GM18858 (cell line): ENCODE measurements at regions not wholly inside any gene's neighbourhood (a gene's known extent, or its start where the extent isn't known, plus 50 kb on each side); places are given as distances from the start of the nearest gene placed in this dataset.
"Not testable (repeated sequence)": the region's sequence is repeated elsewhere in the genome, so short reads cannot be mapped to it uniquely, and the experiment has no call there.

Experiments used
- ATAC-seq: cut with Tn5 transposase; IDR thresholded peaks from one replicate; pipeline ENCODE4 v1.9.1; 2021; ENCODE audit not compliant: unreplicated experiment

DNA sequence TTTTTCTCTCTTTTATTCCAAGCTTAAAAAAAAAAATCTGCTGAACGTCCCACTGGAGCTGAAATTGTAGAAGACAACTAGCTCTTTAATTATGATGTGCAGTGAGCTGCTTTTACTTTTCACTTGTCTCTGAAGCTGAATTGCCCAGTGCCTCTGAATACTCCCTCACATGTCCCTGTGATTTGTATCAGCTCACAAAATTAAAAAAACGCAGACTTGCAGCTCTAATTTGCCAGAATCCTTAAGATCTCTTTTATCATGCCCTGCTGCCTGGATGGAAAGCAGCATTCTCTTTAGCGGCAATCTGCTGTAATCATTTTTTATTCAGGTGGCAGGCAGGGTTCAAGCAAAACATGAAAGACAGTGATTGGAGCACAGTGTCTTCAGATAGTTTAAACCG is 443.8 kb upstream of the SPTLC3 start:
- ATAC-seq, result no peak

DNA sequence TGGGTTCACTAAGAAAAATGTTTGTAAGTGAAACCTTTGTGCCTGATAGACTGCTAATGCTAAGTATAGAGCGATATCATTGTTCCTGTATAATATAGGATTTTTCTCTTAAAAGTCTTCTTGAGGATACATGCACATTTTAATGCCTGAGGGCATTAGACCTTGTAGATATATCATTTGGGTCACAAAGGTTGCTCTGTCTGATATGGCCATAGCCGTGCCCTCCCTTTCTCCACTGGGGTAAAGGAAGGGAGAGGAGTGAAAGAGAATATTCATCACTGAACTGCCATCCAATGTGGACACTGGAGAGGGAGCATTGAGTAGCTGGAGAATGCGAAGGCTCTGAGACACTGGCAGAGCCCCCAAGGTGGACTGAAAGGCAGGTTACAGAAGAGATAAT is 442.2 kb upstream of the SPTLC3 start:
- ATAC-seq, result no peak

DNA sequence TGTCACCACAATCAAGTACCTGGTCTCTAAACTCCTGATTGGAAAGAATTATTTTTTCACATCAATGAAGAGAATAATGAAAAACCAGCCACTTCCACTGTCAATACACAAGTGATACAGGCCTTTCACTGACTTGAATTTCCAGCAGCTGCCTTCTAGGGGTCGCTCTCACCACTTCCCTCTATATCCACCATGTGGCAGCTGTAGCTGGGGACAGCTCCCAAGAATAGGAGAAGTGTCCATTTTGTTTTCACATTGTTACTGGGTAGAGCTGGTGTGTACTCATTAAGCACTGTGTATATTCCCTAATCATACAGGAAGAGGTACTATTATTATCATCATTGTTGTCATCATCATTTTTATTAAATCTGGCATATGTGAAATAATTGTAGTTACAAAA is 438.4 kb upstream of the SPTLC3 start:
- ATAC-seq, result no peak

DNA sequence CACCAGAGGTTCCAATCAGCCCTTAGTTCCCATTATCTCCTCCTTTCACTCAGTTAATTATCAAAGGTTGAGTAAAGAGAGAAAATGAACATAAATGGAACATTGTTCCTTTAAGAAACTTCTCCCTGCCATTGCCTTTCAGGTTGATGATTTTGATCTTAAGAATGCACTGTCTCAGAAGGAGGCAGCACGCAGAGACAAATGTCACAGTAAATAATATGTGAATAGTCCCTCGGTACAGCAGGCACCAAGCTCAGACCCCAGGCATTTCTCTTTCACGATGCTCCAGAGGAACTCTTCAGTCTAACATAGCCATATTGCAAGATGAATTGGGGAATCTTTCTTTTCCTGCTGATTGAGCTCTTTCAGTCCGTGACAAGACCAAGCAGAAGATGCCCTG is 435.3 kb upstream of the SPTLC3 start:
- ATAC-seq, result no peak

DNA sequence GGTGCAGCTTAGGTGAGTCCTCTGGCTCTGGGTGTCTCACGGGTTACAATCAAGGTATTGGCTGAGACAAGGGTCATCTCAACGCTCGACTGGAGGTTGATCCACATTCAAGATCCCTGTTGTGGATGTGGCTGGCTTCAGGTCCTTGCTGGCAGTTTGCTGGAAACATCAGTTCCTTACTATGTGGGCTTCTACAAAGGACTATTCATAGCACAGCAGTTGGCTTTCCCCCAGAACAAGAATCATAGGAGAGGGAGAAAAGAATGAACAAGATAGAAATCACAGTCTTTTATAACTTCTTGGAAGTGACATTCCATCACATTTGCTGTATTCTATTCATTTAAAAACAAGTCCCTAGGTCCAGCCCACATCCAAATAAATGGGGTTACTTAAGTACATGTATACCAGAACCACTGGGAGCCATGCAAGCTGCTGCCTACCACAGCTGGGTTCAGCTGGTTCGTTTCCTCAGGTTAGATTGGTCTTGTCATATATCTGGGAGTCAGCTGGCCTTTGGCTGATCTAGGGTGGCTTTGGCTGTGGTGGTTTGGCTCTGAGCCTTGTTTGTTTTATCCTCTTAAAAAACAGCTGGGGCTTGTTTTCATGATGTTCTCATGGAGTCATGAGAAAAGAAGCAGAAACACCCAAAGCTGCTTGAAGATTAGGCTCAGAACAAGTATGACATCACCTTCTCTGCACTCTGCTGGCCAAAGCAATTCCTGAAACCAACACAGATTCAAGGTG is 433.2 kb upstream of the SPTLC3 start:
- no peak for ATAC-seq

DNA sequence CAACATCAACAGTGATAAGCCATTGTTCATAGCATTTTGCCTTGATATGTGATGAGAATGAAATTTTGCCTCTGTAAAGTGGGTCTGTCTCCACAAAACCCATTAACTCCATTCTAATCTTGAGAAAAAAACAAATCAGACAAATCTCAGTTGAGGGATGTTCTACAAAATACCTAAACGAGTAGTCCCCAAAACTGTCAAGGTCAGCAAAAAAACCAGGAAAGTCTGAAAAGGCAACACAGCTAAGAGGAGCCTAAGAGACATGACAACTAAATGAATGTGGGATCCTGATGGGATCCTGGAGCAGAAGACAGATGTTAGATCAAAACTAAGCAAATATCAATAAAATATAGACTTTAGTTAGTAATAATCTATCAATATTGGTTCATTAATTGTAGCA is 431.6 kb upstream of the SPTLC3 start:
- ATAC-seq, result no peak

DNA sequence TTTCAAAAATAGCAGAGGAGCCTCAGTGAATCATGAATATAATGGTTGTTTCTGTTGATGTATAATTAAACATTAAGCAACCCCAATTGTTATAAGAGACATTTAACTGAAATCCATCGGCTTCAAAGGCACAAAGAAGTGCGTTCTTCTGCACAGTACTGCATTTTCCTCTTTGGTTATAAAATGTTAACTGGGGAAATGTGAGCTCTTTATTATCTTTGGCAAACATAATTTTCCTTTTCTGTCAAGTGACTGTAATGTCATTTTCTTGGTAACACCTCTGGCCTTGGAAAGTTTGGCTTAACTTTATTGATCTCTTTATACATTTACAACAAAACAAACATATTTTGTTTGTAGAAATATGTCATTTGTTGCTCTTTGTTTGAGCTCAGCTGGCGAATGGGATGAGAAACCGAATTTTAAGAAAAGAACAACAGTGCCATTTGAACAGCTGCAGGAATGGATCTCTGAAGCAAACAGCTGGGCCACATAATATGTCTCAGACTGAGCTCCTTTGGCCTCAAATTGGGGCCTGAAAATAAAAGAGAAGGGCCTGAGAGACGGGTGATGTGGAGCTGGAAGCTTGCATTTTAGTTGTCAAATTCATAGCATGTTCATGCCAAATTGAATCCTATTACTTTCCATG is 427.0 kb upstream of the SPTLC3 start:
- no peak for ATAC-seq

DNA sequence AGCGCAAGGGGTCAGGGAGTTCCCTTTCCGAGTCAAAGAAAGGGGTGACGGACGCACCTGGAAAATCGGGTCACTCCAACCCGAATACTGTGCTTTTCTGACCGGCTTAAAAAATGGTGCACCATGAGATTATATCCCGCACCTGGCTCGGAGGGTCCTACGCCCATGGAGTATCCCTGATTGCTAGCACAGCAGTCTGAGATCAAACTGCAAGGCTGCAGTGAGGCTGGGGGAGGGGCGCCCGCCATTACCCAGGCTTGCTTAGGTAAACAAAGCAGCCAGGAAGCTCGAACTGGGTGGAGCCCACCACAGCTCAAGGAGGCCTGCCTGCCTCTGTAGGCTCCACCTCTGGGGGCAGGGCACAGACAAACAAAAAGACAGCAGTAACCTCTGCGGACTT is 426.1 kb upstream of the SPTLC3 start:
- ATAC-seq, result not testable (repeated sequence)

DNA sequence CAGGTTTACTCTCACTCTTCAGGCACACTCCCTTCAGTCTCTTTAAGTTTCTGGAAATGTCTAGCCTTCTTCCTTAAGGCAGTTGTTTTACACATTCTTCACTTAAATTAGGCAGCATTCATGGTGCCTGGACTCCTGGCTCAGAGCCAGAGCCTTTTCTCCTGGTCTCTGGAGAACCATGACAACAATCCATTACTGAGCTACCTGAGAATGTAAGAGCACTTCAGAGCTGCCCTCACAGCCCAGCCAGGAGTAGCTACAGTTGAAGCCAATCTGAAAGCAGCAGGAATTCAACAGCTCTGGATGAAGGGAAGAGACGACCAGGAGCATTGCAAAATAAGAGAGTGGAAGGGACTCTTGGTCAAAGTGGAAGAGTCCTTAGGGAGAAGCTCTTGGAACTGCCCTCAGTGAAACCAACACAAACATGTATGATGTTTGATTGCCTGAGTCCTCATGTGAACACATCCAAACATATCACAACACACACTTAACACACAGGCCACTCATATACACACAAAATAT is 416.8 kb upstream of the SPTLC3 start:
- no peak for ATAC-seq

DNA sequence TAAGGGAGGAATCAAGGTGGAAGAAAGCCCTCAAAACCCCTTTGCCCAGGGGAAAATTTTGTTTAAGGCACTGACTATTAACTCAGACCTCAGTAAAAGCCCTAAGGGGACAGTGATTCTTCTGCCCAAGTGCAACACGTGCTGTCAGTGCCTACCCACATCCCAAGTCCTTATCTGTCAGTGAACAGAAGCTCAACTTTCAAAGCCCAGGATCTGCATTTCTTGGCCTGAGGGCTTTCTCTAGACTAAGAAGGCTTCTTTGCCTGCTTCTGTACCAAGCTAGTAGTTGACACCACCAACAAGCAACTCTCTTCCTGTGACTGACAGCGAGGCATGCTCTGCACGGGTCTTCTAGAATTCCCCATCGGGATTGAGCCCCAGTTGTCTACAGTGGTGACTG is 416.0 kb upstream of the SPTLC3 start:
- ATAC-seq, result no peak

DNA sequence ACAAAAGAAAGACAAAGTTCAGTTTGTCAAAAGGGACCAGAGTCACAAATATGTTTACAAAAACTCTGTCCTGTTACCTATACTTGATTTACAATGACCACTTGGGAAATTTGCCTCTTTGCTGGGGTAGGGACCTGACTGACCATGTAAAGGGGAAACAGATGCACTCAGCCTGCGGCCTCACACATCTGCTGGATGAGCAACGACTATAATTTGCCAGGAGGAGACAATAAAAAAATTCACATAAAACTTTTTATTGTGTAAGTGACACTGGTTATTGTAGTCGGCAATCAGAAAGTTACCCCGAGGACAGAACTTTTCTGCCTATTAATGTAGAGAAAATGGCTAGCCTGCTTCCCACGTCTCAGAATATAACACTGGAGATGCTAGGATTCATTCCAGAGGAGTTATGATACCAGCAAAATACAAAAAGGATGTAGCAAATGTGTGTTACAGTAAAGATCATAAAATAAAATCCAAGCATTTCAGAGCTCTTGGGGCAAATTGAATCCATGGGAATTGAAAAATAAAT is 415.4 kb upstream of the SPTLC3 start:
- ATAC-seq, result no peak

DNA sequence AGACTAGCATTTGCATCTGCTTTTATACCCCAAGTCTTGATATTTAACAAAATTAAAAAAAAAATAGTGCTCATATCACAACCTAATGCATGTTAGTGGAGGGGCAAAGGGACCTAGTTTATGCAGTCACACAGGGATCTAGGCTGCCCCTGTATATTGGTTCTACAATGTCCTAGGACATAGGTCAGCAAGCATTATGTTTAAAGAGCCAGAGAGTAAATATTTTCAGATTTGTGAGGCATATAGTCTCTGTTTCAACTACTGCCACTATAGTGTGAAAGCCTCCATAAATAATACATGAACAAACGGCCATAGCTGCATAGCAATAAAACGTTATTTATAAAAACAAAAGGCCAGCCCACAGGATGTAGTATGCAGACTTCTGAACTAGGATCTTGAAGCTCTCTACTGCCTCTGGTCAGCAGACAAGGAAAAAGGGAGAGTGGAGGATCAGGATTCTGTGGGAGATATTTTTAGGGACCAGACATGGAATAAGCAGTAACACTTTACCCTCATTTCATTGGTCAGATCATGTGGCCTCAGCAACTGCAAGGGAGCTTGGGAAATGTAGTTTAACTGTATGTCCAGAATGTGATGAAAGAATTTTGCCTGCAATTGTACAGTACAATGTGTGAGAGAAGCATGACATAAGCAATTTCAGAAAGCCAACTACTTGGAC is 414.2 kb upstream of the SPTLC3 start:
- ATAC-seq, result no peak

DNA sequence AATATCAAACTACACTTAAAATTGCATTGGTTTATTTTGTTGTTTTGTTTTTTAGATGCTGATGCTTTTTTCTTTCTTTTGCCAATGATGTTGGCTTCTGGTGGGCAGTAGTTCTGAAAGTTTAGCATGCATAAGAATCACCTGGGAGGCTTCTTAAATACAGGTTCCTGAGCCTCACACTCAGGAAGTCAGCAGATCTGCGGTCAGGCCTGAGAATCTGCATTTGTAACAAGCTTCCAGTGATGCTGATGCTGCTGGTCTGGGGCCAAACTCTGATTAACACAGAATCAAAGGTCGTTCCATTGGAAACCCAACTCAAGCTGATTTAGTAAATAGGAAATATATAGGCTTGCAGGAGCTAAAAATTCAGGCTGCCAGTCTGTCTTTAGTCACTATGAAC is 412.9 kb upstream of the SPTLC3 start:
- ATAC-seq, result no peak

DNA sequence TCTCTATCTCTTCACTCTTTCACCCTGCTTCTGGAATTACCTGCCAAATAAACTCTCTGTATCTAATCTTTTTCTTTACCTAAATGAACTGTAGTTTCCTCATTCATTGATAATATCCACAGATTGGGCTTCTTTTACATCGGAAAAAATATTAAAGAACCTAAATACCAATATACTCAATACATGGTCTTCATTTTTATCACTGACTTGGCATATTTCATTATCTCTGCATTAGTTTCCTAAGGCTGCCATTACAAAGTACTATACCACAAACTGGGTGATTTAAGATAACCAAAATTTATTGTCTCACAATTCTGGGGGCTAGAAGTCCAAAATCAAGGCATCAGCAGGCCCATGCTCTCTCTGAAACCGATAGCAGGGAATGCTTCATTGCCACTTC is 411.9 kb upstream of the SPTLC3 start:
- ATAC-seq, result no peak

DNA sequence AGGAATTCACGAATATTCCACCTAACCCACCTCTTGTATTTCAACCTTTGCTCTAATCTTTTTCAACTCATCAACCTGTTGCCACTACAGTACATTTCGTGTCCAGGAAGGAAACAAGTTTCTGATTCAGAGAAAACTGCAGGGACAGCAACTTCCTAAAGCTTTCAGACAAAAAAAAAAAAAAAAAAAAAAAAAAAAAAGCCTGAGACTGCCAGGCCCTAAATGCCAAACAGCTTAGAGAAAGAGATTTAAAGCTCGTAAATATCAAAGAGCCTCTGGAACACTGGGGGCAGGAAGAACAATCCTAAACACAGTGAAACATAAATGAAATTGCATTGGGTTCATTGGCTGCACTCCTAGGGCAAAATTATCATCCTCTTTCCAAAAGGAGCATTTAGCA is 411.2 kb upstream of the SPTLC3 start:
- no peak for ATAC-seq

DNA sequence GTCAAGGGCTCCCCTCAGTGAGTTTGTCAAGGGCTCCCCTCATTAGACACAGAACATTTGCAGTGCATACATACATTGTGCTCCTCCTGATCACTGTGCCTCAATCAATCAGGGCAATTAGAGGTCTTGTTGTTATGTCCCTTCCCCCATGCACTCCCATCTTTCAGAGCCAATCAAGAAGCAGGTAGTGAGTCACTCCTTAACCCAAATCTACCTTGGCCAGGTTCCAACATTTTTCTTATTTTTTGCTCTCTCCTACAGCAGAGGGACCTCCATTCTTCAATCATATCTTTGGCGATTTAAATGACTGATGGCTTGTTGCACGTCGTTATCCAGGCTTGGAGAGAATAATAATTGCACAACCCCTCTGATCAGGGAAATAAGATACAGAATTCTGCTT is 409.9 kb upstream of the SPTLC3 start:
- ATAC-seq, result no peak

DNA sequence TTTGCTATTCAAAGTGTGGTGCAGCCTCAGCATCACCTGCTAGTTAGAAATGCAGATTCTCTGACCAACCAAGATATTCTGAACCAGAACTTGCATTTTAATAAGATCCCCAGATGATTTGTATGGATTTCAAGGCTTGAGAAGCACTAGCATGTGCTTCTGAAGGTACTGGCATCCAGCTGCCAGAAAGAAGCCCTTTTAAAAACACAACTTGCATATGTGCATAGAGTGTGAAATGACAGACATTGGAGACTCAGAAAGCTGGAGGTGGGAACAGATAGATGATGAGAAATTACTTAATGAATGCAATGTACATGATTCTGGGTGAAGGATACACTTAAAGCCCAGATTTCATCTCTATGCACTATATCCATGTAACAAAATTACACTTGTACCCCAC is 409.3 kb upstream of the SPTLC3 start:
- no peak for ATAC-seq

DNA sequence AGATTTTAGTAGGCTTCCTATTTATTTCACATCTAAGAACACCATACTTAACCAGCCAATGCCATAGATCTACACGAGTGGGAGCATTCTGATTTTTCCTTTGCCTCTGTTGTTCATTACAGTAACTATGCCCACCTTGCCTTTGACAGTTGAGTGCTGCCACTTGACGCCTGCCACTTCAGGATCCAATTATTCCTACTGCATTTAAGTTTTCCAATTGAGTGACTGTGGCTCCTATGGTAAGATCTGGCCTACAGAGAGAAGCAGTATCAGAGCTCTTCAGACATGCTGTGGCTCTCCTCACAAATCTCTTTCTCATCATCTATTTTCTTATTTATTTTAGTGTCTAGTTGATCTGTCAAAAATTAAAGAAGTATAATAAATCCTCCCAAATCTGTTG is 403.0 kb upstream of the SPTLC3 start:
- no peak for ATAC-seq

DNA sequence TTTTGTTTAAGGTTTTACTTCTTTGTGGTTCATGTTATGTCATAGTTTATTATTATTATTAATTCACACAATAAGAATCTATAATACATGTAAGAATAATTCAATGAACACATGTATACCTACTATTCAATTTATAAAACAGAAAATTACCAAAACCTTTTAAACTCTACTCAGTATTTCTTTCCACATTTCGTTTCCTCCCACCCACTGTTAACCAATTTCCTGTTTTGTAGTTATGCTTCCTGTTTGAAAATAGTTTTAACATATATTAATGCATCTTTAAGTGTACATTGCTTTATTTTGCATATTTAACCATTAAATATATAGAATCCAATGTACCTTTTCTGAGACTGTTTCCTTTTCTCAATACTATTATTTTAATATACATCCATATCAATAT is 397.9 kb upstream of the SPTLC3 start:
- ATAC-seq, result no peak

DNA sequence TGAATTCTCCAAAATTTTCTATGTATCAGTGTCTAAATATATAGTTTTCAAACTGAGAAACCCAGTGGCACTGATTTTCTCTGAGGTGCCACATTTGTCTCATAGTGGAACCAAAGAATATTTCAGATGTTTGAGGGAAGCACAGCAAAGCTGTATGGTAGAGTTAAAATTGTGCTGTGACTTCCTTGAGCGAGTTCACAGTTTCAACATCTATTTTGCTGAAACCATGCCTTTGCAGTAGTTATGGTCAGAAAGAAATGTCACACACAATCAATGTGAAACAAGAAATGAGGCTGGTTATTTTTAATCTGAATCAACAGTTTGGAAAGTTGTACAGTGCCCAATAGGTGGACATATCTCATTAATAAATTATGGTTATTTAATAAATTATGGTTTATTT is 394.0 kb upstream of the SPTLC3 start:
- ATAC-seq, result no peak

DNA sequence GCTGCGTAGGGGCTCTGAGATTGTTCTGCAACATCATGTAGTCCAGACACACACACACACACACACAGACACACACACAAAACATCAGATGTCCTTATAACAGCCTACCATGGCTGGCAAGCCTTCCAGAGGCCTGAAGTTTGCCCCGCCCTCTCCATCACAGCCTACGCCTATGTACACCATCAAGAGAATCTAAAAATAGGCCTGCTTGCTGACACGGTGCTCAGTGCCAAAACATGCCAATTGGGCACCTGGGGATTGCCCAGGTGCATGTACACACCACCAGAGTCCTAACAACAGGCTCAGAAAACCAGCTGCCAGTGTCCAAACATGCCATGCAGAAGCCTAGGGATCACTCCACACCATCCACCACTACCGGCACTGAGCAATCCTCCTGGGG is 391.7 kb upstream of the SPTLC3 start:
- ATAC-seq, result no peak

DNA sequence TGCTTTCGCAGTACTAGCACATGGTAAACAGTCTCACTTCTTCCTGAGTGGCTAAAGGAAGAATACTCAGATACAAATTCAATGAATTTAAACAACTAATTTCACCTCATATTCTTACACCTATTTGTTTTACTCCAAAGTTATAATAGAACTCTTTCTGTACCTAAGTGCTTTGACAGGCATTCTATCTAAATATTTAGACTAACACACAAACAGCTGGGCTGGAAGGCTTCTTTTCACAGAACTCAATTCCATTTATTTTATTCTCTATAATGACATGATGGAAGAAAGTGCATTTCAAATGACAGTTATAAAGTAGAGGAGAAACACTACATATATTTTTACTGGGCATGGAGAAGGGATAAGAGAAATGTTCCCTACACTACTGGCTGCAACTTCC is 384.9 kb upstream of the SPTLC3 start:
- no peak for ATAC-seq
